ENCODE measurements at regions not wholly inside any gene's neighbourhood (a gene's known extent, or its start where the extent isn't known, plus 50 kb on each side); places are given as distances from the start of the nearest gene placed in this dataset.

DNA sequence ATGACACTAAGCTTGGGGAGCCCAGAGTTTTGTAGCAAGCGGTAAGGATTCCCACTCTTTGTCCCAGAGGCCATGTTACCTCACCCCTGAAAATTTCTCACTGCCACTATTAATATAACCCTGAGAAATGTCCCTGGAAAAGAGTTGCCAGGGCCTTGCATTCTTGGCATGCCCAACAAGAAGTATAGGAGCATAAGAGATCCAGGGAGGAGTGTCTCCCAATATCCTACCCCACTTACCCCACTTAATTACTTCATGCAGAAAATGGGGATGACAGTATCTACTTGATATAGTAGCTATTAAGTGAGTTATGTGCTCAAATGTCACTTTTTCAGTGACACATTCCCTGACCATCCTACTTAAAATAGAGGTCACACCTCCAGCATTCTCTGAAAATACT, 120.5 kb upstream of the C1GALT1C1 start:
- TF ChIP-seq, protein P1, sequence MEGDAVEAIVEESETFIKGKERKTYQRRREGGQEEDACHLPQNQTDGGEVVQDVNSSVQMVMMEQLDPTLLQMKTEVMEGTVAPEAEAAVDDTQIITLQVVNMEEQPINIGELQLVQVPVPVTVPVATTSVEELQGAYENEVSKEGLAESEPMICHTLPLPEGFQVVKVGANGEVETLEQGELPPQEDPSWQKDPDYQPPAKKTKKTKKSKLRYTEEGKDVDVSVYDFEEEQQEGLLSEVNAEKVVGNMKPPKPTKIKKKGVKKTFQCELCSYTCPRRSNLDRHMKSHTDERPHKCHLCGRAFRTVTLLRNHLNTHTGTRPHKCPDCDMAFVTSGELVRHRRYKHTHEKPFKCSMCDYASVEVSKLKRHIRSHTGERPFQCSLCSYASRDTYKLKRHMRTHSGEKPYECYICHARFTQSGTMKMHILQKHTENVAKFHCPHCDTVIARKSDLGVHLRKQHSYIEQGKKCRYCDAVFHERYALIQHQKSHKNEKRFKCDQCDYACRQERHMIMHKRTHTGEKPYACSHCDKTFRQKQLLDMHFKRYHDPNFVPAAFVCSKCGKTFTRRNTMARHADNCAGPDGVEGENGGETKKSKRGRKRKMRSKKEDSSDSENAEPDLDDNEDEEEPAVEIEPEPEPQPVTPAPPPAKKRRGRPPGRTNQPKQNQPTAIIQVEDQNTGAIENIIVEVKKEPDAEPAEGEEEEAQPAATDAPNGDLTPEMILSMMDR (IDR thresholded peaks at IDR 0.05): no peak
- no peak for TF ChIP-seq POLR2A (IDR thresholded peaks at IDR 0.05)

Data from esophagus squamous epithelium (tissue), 4 donors.